ENCODE measurements at regions not wholly inside any gene's neighbourhood (a gene's known extent, or its start where the extent isn't known, plus 50 kb on each side); places are given as distances from the start of the nearest gene placed in this dataset.

DNA sequence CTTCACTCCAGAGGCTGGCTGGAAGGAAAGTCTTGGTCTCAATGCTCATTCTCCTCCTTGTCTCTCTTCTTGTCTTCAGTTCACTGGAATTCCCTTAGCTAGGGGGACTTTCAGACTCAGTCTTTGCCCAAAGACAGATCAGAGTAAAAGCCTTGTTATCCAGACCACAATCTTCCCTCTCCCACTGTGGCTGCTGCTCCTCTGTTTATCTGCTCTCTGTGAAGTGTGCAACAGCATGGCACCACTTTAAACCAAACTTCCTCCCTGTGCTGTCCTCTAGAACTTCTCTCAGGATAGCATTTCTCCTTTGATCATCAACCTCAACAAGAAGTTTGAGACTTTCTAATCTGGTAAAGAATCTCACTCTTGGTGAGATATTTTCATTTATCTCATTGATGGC, 530.1 kb upstream of the SLIT2 start:
- Mint-ChIP-seq H3K27ac (ENCODE audit: unreplicated experiment) (no peak overlapping the region), H3K27me3 (ENCODE audit: unreplicated experiment) (no peaks in the 10 kb centered on the region), H3K4me1 (ENCODE audit: unreplicated experiment) (no peaks in the 10 kb centered on the region), H3K4me3 (ENCODE audit: unreplicated experiment) (no peak overlapping the region), H3K9me3 (ENCODE audit: unreplicated experiment) (no peaks in the 10 kb centered on the region), H3K36me3 (ENCODE audit: low read depth, unreplicated experiment) (no peaks in the 10 kb centered on the region)
- no peak for DNase-seq (ENCODE audit: low spot score)
- TF ChIP-seq, protein P1, sequence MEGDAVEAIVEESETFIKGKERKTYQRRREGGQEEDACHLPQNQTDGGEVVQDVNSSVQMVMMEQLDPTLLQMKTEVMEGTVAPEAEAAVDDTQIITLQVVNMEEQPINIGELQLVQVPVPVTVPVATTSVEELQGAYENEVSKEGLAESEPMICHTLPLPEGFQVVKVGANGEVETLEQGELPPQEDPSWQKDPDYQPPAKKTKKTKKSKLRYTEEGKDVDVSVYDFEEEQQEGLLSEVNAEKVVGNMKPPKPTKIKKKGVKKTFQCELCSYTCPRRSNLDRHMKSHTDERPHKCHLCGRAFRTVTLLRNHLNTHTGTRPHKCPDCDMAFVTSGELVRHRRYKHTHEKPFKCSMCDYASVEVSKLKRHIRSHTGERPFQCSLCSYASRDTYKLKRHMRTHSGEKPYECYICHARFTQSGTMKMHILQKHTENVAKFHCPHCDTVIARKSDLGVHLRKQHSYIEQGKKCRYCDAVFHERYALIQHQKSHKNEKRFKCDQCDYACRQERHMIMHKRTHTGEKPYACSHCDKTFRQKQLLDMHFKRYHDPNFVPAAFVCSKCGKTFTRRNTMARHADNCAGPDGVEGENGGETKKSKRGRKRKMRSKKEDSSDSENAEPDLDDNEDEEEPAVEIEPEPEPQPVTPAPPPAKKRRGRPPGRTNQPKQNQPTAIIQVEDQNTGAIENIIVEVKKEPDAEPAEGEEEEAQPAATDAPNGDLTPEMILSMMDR (IDR thresholded peaks at IDR 0.05; ENCODE audit: unreplicated experiment), result no peak

DNA sequence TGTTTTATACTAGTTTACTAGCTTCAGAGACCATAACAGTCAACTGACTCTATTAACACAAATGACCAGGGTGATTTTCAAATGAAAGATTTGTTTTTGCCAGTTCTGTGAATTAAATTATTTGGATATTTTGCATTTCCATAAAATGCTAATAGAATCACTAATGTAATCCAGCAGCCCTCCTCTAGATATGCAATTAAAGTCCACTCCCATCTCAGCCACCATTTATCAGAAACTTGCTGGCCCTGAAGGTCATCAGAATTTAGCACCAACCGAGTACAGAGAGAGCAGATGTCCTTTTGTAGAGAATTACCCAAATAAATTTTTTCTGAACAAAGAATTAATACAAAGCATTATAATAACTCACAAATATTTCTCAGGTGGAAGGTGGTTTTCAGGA, 531.1 kb upstream of the SLIT2 start:
- Mint-ChIP-seq H3K4me1 (ENCODE audit: unreplicated experiment) (no peaks in the 10 kb centered on the region), H3K27ac (ENCODE audit: unreplicated experiment) (no peak overlapping the region), H3K27me3 (ENCODE audit: unreplicated experiment) (no peaks in the 10 kb centered on the region), H3K9me3 (ENCODE audit: unreplicated experiment) (no peaks in the 10 kb centered on the region), H3K4me3 (ENCODE audit: unreplicated experiment) (no peak overlapping the region), H3K36me3 (ENCODE audit: low read depth, unreplicated experiment) (no peaks in the 10 kb centered on the region)
- no peak for DNase-seq (ENCODE audit: low spot score)
- TF ChIP-seq, protein P1 (IDR thresholded peaks at IDR 0.05; ENCODE audit: unreplicated experiment), result no peak

DNA sequence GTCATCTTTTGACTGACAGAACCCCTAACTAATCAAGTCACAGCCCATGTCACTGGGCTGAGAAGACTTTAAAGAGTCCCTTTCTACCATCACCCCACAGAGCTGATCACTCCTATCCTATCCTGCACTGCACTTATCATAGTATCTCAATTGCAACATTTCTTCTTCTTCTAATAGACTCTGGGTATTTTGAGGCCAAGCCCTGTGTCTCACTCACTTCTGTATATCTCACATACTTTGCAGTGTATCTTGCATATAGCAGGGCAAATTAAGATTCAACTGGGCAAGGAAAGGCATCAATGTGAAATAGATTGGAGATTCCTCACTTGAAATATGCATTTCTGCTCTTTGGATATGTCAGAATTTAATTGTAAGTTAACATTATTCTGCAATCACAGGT, 531.5 kb upstream of the SLIT2 start:
- H3K36me3 Mint-ChIP-seq (ENCODE audit: low read depth, unreplicated experiment), result no peaks in the 10 kb centered on the region
- H3K4me1 Mint-ChIP-seq (ENCODE audit: unreplicated experiment), result no peaks in the 10 kb centered on the region
- no peaks in the 10 kb centered on the region for H3K27me3 Mint-ChIP-seq (ENCODE audit: unreplicated experiment)
- no peaks in the 10 kb centered on the region for H3K9me3 Mint-ChIP-seq (ENCODE audit: unreplicated experiment)
- no peak overlapping the region for H3K27ac Mint-ChIP-seq (ENCODE audit: unreplicated experiment)
- H3K4me3 Mint-ChIP-seq (ENCODE audit: unreplicated experiment), result no peak overlapping the region
- no peak for DNase-seq (ENCODE audit: low spot score)
- TF ChIP-seq, protein P1 (IDR thresholded peaks at IDR 0.05; ENCODE audit: unreplicated experiment), result no peak

DNA sequence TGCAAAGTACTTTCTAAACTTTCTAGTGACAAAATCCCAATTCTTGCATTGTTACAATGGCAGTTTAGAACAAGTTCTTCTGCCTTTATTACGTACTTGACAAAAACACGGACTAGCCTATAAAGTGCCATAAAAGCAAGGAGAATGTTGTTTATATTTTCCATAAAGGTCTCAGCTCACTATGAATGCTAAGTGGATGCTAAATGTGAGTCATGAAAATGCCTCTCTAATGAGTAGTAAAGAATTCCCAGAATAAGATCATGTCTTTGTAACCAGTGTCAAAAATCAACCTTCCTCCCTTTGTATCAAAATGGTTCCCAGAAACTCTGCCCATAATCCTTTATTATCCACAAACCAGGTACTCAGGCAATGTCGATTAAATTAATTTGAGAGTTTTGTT, 539.8 kb upstream of the SLIT2 start:
- Mint-ChIP-seq H3K9me3 (ENCODE audit: unreplicated experiment) (no peaks in the 10 kb centered on the region), H3K27ac (ENCODE audit: unreplicated experiment) (no peak overlapping the region), H3K4me1 (ENCODE audit: unreplicated experiment) (no peaks in the 10 kb centered on the region), H3K36me3 (ENCODE audit: low read depth, unreplicated experiment) (no peaks in the 10 kb centered on the region), H3K27me3 (ENCODE audit: unreplicated experiment) (no peaks in the 10 kb centered on the region), H3K4me3 (ENCODE audit: unreplicated experiment) (no peak overlapping the region)
- no peak for DNase-seq (ENCODE audit: low spot score)
- TF ChIP-seq, protein P1 (IDR thresholded peaks at IDR 0.05; ENCODE audit: unreplicated experiment), result no peak

DNA sequence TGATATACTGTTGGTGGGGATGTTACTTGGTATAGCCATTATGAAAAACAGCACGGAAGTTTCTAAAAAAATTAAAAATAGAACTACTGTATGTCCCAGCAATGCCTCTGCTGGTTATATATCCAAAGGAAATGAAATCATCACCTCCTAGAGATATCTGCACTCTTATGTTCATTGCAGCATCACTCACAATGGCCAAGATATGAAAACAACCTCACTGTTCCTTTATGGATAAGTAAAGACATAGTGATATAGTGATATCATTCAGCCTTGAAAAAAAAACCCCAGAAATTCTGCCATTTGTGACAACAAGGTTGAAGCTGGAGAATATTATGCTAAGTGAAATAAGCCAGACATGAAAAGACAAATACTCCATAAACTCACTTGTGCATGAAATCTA, 543.8 kb upstream of the SLIT2 start:
- TF ChIP-seq, protein P1 (IDR thresholded peaks at IDR 0.05; ENCODE audit: unreplicated experiment), result no peak
- no peak overlapping the region for H3K4me3 Mint-ChIP-seq (ENCODE audit: unreplicated experiment)
- no peaks in the 10 kb centered on the region for H3K27me3 Mint-ChIP-seq (ENCODE audit: unreplicated experiment)
- H3K36me3 Mint-ChIP-seq (ENCODE audit: low read depth, unreplicated experiment), result no peaks in the 10 kb centered on the region
- no peak for DNase-seq (ENCODE audit: low spot score)
- no peaks in the 10 kb centered on the region for H3K4me1 Mint-ChIP-seq (ENCODE audit: unreplicated experiment)
- H3K9me3 Mint-ChIP-seq (ENCODE audit: unreplicated experiment), result no peaks in the 10 kb centered on the region
- H3K27ac Mint-ChIP-seq (ENCODE audit: unreplicated experiment), result no peak overlapping the region

All from endothelial cell (in vitro differentiated cells).